ENCODE measurements at regions not wholly inside any gene's neighbourhood (a gene's known extent, or its start where the extent isn't known, plus 50 kb on each side); places are given as distances from the start of the nearest gene placed in this dataset.
"Not testable (repeated sequence)": the region's sequence is repeated elsewhere in the genome, so short reads cannot be mapped to it uniquely, and the experiment has no call there.

DNA sequence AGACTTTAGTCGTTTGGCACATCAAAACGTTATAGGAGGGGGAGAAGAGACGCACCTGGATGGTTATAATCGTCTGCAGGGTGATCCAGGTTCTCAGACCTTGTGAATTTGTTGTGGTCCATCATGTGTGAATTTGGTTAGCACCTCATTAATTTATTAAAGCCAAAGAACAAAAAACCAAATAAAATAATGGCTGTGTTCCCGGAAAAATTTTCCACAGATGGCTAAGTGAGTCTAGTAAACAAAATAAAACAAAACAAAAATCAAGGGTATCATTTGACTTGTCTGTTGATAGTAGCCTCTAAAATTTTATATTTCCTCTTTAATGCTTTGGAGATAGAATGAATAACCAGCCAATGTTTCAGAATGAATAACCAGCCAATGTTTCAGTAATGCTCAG is 119.7 kb downstream of the ACTBL2 start:
- WGBS = 35% methylated on average over 5 of the region's 5 CpGs
- intact Hi-C loops (cut with DNase I) = no loop called here
- no peak overlapping the region for H3K27ac ChIP-seq
- H3K36me3 ChIP-seq = no peaks in the 10 kb centered on the region
- H3K9me3 ChIP-seq = no peaks in the 10 kb centered on the region
- H3K4me3 ChIP-seq = no peak overlapping the region
- no peak for TF ChIP-seq POLR2AphosphoS5 (IDR thresholded peaks at IDR 0.05)
- no peak for TF ChIP-seq POLR2A (IDR thresholded peaks at IDR 0.05)
- TF ChIP-seq, protein P1, sequence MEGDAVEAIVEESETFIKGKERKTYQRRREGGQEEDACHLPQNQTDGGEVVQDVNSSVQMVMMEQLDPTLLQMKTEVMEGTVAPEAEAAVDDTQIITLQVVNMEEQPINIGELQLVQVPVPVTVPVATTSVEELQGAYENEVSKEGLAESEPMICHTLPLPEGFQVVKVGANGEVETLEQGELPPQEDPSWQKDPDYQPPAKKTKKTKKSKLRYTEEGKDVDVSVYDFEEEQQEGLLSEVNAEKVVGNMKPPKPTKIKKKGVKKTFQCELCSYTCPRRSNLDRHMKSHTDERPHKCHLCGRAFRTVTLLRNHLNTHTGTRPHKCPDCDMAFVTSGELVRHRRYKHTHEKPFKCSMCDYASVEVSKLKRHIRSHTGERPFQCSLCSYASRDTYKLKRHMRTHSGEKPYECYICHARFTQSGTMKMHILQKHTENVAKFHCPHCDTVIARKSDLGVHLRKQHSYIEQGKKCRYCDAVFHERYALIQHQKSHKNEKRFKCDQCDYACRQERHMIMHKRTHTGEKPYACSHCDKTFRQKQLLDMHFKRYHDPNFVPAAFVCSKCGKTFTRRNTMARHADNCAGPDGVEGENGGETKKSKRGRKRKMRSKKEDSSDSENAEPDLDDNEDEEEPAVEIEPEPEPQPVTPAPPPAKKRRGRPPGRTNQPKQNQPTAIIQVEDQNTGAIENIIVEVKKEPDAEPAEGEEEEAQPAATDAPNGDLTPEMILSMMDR (IDR thresholded peaks at IDR 0.05) = no peak
- H3K27me3 ChIP-seq (replicated peaks; ENCODE audit: insufficient read depth) = no peaks in the 10 kb centered on the region
- H3K4me1 ChIP-seq (replicated peaks) = no peaks in the 10 kb centered on the region
- no peak for DNase-seq (ENCODE audit: low spot score)

DNA sequence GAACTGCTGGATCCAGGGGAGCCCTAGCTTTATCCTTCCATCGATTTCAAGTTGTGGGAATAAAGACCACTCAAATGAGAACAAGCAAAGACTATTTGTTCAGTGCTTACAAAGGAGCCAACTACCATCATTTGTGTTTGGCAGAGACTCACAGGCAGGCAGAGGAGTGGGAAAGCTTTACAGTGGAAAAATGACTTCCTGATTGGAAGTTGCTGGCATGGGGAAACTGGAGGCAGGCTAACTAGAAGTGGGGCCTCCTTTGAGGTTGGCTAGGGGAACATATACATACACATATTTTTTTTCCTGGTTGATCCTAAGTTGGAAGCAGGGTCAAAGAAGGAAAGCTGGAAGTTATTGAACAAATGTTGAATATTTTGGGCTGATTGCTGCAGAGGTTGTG is 121.7 kb downstream of the ACTBL2 start:
- no peaks in the 10 kb centered on the region for H3K36me3 ChIP-seq
- no peak for DNase-seq (ENCODE audit: low spot score)
- no peaks in the 10 kb centered on the region for H3K27me3 ChIP-seq (replicated peaks; ENCODE audit: insufficient read depth)
- TF ChIP-seq, protein P1 (IDR thresholded peaks at IDR 0.05) = no peak
- TF ChIP-seq POLR2AphosphoS5 (IDR thresholded peaks at IDR 0.05) = no peak
- no peak for TF ChIP-seq POLR2A (IDR thresholded peaks at IDR 0.05)
- H3K4me1 ChIP-seq (replicated peaks) = no peaks in the 10 kb centered on the region
- WGBS = 45% methylated on average over 1 of the region's 1 CpG
- no peak overlapping the region for H3K4me3 ChIP-seq
- H3K27ac ChIP-seq = no peak overlapping the region
- intact Hi-C loops (cut with DNase I) = no loop called here
- H3K9me3 ChIP-seq = no peaks in the 10 kb centered on the region

DNA sequence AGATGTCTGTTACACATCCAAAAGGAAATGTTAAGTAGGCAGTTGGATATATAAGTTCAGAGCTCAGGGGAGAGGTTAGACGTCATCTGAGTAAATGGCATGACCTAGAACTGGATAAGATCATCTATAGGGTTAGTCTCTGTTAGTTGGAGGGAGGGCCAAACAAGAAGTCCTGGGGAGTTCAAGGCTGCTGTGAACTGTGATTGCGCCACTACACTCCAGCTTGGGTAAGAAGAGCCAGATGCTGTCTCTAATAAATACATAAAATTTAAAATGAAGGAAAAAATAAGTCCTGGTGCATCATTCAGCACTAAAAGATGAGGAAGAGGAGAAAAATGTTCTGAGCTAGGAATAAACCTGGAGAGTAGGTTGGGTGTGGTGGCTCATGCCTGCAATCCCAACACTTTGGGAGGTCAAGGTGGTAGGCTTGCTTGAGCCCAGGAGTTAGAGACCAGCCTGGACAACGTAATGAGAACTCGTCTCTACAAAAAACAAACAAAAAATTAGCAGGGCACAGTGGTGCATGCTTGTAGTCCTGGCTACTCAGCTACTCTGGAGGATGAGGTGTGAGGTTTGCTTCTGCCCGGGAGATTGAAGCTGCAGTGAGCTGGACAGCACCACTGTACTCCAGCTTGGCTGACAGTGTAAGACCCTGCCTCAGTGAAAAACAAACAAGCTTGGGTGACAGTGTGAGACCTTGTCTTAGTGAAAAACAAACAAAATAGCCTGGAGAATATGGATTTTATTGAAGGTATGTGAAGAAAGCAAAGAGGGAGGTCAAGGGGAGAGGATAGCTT is 123.6 kb downstream of the ACTBL2 start:
- intact Hi-C loops (cut with DNase I) = no loop called here
- no peaks in the 10 kb centered on the region for H3K4me1 ChIP-seq (replicated peaks)
- 84% methylated on average over 5 of the region's 5 CpGs for WGBS
- no peak for TF ChIP-seq POLR2AphosphoS5 (IDR thresholded peaks at IDR 0.05)
- no peaks in the 10 kb centered on the region for H3K9me3 ChIP-seq
- H3K36me3 ChIP-seq = no peaks in the 10 kb centered on the region
- H3K4me3 ChIP-seq = no peak overlapping the region
- no peak for DNase-seq (ENCODE audit: low spot score)
- H3K27ac ChIP-seq = no peak overlapping the region
- H3K27me3 ChIP-seq (replicated peaks; ENCODE audit: insufficient read depth) = no peaks in the 10 kb centered on the region

DNA sequence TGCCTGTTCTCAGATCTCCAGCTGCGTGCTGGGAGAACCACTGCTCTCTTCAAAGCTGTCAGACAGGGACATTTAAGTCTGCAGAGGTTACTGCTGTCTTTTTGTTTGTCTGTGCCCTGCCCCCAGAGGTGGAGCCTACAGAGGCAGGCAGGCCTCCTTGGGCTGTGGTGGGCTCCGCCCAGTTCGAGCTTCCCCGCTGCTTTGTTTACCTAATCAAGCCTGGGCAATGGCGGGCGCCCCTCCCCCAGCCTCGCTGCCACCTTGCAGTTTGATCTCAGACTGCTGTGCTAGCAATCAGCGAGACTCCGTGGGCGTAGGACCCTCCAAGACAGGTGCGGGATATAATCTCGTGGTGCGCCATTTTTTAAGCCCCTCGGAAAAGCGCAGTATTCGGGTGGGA is 125.8 kb downstream of the ACTBL2 start:
- H3K36me3 ChIP-seq; H3K4me1 ChIP-seq (replicated peaks); H3K27ac ChIP-seq; intact Hi-C loops (cut with DNase I); H3K27me3 ChIP-seq (replicated peaks; ENCODE audit: insufficient read depth); DNase-seq (ENCODE audit: low spot score); H3K4me3 ChIP-seq; H3K9me3 ChIP-seq: not testable (repeated sequence)
- WGBS = 89% methylated on average over 10 of the region's 16 CpGs

DNA sequence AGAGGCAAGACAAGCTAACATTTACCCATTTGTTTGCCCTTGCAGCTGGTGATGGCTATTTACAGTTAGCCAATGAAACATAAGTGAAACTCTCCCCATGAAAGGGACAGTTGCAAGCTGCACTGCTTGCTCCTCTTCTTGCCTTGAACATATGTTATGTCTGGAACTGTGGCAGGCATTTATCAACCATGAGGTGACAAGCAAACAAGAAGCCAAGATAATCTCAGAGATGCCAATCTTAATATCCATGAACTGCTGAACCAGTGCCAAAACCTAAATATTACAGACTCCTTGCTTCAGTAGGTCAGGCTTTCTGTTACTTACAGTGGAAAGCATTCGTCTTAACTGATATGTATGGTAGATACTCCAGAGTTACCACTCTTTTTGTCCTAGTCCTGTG is 133.4 kb downstream of the ACTBL2 start:
- H3K9me3 ChIP-seq = no peaks in the 10 kb centered on the region
- no peak overlapping the region for H3K27ac ChIP-seq
- TF ChIP-seq, protein P1 (IDR thresholded peaks at IDR 0.05) = no peak
- no peak for TF ChIP-seq POLR2AphosphoS5 (IDR thresholded peaks at IDR 0.05)
- no peak for TF ChIP-seq POLR2A (IDR thresholded peaks at IDR 0.05)
- no peaks in the 10 kb centered on the region for H3K36me3 ChIP-seq
- H3K4me3 ChIP-seq = no peak overlapping the region
- no peaks in the 10 kb centered on the region for H3K27me3 ChIP-seq (replicated peaks; ENCODE audit: insufficient read depth)
- intact Hi-C loops (cut with DNase I) = no loop called here
- H3K4me1 ChIP-seq (replicated peaks) = no peaks in the 10 kb centered on the region
- no peak for DNase-seq (ENCODE audit: low spot score)
- WGBS = 70% methylated on average over 1 of the region's 1 CpG

Measured in prostate gland (tissue), 2 donors.